ENCODE measurements at regions not wholly inside any gene's neighbourhood (a gene's known extent, or its start where the extent isn't known, plus 50 kb on each side); places are given as distances from the start of the nearest gene placed in this dataset.

DNA sequence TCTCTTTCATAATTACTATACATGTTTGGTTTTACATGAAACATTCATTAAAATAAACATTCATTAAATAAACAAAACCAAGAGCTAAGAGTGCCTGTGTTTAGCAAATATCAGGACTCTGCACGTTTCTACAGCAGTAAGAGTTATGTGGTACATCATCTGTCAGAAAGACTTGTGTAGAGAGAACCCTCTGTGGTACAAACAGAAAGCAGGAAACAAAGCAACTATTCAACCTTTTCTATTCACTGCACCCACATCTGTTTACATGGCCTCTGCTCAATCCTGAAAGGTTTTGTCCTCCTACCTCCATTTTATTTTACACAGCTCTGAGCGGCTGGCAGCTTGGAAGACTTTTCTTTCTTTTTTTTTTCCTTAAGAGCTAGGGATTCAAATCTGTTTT is 90.7 kb upstream of the PCDH18 start:
- DNase-seq: no peak

DNA sequence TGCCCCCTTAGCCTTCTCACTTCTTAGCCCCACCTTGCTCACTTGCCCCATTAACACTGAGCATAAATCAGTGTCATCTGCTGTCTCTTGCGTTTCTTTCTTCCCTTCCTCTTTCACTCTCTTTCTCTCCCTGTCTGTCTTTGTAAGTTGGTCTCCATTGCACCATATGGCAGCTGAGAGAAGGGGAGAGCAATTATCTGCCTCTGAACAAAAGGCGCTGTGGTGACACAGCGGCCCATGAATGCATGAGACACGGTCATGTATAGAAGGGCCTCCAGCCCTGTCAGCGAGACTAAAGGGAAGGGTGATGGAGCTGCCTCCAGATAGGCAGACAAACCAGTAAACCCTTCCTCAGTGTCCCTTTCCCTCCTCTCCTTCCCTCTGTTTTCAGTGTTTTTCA is 88.8 kb upstream of the PCDH18 start:
- no peak for DNase-seq

DNA sequence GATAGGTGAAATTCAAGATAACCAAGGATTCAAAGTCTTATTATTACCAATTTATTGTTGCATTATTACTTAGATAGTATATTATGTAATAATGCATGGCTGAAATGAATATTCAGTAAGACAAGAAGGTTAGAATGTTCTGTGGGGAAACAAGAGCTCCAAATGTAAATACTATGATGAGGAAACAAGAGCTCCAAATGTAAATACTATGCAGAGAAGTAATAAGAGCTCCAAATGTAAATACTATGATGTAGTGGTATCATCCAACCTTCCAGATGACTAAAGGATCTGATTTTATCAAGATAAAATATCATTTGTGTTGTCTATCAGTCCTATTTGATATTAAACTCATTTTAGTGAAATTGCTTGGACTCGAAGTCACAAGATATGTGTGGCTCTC is 82.2 kb upstream of the PCDH18 start:
- no peak for DNase-seq

DNA sequence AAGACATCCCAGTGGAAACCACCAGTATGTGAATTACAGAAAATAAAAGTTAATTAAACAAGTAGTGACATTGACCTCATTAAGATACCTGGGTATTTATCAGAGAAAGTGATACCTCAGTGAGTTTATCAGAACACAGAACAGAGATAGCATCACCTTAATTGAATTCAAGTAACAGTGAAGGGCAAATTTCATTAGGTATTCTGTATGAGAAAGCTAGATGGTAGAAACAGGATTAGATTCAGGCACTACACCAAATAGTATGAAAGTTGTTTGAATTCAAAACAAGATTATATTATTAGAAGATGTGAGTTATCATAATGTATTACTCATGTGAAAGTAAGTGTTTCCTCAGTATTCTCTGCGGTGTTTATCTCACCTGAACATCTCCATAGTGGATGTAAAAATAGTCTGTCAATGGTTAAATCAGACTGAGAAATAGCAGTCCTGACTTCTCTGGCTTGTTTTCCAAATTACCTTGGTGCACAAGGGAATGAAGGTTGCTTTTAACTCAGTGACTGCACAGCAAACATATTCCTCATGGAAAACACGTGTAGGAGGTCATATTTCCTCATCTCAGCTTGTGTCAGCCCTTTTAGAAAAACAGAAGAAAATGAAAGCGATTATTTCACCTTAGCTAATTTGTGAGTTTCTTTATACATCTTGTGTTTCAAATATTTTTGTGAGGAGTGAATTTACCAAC is 79.9 kb upstream of the PCDH18 start:
- no peak for DNase-seq

DNA sequence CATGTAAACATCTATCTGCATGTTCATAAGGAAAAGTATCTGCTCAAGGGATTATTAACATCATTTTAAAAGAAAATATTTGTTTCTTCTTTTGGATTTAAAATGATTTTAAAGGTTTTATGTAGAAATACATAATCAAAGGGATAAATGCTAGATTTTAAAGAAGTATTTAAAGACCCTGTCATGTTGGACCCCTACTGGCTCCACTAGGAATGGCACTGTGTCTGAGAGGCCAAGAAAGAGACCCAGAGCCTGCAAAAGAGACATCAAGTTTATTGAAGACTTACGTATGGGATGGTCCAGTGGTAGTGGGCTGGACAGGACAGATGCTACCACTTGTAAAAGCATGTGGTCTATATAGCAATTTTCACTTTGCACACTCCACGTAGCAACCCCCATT is 78.7 kb upstream of the PCDH18 start:
- DNase-seq: no peak

DNA sequence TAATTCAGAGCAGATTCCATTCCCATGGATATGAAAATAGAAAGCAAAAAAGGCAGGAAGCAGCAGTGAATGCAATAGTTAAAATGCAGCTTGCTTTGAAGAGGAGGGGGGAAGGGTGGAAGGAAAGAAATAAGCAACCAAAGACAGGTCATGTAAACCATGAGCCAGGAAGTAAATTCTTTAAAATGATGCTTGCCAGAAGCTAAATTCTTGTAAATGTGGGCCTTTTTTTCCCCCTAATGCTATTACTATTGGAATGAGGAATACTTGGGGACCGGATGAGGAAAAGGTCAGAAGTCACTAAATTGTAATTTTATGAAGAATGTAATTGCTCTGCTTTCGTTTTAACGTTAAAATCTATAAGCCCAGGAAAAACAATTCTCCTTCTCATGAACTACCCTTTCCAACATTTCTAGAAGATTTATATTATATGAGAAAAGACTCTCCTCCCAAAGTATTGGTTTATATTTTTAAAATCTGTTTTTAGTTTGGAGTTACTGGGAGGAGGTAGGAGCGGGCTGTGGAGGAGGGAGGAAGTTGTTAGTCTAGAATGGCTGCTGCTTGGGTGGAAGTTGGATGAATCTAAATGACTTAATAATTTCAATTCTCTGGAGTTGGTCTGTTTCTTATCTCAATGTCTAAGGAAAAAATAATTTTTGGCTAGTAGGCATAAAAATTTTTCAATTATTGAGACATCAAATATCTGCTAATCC is 77.6 kb upstream of the PCDH18 start:
- no peak for DNase-seq

DNA sequence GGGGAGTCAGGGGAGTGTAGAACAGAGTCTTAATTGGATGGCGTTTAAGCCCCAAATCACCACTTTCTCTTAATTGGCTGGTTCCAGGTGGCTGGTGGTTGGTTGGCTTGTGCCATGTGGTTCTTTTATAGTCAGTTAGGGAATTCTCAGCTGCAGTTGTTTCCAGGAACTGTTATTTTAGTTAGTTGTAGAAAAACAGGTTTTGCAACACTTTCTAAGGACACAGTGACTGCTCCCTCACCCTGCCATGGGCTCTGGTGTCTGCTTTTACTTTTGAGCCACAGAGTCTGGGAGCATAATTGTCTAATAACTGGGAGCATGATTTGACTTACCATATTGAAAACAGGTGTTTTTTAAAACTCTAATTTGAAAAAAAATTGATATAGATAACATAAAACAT is 75.8 kb upstream of the PCDH18 start:
- no peak for DNase-seq

DNA sequence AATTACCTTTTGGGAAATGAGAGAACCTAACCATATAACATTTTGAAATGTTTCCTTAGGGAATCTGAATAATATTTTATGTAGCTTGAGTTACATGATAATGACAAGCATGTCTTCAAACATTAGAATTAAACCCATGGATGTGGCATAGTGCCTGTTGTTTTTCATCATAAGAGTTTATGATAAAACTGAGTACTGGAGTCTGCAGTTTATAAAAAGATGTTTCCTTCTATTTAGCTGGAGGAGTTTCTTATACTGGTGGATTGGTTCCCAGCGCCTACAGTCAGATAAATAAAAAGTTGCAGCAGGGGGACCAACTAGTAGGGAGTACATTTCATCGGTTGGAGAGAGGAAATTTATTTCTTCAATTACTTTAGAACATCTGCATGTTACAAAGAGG is 70.1 kb upstream of the PCDH18 start:
- DNase-seq: no peak

DNA sequence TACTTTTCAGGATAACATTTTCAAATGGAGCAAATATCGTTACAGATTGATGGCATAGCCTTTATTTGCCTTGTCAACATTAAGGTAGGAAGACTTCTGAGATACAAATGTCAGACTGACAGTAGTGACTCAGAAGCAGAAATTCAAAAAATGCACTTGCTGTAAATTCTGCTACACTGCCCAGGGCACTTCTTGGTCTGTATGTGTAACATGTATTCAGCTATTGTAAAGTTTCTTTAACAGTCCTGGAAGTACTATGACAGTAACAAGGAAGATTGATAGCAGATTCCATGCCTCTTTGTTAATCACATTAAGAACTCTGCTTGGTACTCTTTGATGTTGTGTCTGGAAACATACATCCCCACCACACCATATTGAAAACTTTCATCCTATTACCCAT is 69.6 kb upstream of the PCDH18 start:
- no peak for DNase-seq

DNA sequence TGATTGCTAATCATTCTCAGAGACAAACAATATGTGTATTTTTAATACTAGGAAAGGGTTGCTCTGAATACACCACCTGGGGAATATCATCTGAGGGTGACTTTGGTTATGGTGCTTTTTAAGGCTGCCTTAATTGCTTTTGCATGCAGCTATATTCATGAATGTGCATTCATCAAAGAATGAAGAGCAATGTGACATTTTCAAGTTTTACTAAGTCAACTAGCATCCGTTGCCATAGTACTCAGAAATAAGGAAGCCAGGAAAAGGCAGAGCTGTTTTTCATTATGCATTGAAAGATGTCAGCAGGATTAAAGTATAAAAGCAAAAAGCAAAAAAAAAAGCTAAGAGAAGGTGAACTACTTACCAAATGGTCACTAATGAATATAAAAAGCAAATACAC is 67.4 kb upstream of the PCDH18 start:
- peak in 1 of 2 experiments; percentile 5 for DNase-seq

DNA sequence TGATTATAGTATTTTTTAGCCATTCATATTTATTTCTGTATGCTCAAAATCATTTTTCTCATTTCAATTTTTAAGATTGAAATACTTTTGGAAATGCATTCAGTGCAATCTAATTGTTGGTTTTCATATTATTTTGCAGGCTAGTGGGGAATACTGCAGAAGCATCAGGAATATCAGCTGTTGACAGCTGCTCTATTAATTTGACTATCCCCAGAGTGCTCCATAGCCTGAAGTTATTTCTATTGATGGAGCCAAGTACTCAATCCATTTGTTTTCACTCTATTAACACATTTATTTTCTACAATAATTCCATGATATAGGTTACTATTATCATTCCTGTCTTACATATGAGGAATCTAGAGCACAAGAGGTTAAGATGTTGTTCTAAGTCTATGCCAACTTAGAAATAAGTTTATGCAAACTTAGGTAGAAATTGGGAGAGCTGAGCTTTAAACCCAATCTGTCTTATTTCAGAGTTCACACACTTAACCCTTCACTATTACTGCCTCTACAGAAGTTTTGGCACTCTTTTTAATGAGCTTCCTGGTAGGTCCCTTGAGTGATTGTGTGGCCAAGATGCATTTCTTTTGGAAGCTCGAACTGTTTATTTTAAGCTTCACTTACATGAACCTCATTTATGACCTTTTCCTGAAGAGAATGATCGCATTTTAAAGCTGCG is 65.6 kb upstream of the PCDH18 start:
- DNase-seq: no peak

DNA sequence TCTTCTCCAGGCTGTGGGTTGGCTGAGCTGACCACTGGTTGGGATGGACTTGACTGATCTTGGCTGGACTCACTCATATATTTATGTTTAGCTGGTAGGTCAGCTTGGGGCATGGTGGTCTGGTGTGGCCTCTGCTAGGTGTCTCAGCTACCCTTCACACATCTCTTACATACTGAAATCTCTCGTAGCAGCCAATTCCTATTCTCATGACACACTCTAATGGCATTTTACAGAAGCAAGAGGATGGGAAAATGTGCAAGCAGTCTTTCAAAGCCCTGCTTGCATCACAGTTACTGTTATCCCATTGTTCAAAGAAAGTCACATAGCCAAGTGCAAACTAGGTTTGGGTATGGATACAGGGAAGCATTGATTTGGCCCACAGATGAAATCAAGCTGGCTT is 55.5 kb upstream of the PCDH18 start:
- no peak for DNase-seq

DNA sequence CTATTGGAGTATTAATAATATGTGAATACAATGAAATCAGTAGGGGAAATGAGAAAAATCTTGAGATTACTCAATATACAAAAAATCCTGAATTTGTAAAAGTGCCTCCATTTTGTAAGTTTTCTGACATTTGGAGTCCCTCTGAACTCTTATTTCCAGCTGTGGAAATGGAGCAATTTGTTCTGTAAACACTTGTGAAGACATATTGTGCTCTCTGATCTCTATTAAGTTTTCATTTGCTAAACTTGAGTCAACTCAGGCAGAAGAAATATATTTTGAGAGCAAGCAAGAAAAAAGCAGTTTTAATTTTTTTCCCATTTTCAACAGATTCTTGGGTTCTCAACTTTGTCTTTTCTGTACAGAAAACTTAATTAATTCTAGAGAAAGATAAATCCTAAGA is 51.4 kb upstream of the PCDH18 start:
- no peak for DNase-seq

Data from NCI-H2081 (cell line).